Endodermal cell (in vitro differentiated cells): ENCODE measurements at regions not wholly inside any gene's neighbourhood (a gene's known extent, or its start where the extent isn't known, plus 50 kb on each side); places are given as distances from the start of the nearest gene placed in this dataset.

Source experiments
- DNase-seq: peaks from one replicate; pipeline ENCODE4 v3.0.0-alpha.2; 2017
- H3K27ac ChIP-seq: 2 replicates; pipeline ENCODE4 v1.5.1; 2013; ENCODE audit warnings: mild to moderate bottlenecking, low read depth, low read length, moderate library complexity
- H3K27me3 ChIP-seq: 2 replicates; pipeline ENCODE4 v1.6.1; 2013; ENCODE audit warnings: mild to moderate bottlenecking, low read length, moderate library complexity; ENCODE audit not compliant: insufficient read depth, control insufficient read depth, poor library complexity, severe bottlenecking
- H3K36me3 ChIP-seq: 2 replicates; pipeline ENCODE4 v1.7.0; 2013; ENCODE audit warnings: mild to moderate bottlenecking, low read length, moderate library complexity; ENCODE audit not compliant: control insufficient read depth, insufficient read depth
- H3K4me1 ChIP-seq: one replicate; pipeline ENCODE4 v1.7.0; 2013; ENCODE audit warnings: low read length; ENCODE audit not compliant: control insufficient read depth, insufficient read depth
- H3K4me3 ChIP-seq: 2 replicates; pipeline ENCODE4 v1.5.1; 2013; ENCODE audit warnings: mild to moderate bottlenecking, low read length, moderate library complexity
- H3K9ac ChIP-seq: 2 replicates; pipeline ENCODE4 v1.6.1; 2013; ENCODE audit warnings: mild to moderate bottlenecking, low read length, moderate library complexity; ENCODE audit not compliant: poor library complexity, severe bottlenecking; ENCODE audit errors: extremely low read depth
- H3K9me3 ChIP-seq: 2 replicates; pipeline ENCODE4 v1.6.1; 2013; ENCODE audit warnings: mild to moderate bottlenecking, low read length, moderate library complexity; ENCODE audit not compliant: control insufficient read depth
- H3K27ac Mint-ChIP-seq: 2 replicates; pipeline ENCODE4 v1.8.0; 2020; ENCODE audit warnings: mixed read lengths
- H3K27me3 Mint-ChIP-seq: 2 replicates; pipeline ENCODE4 v1.8.0; 2021; ENCODE audit warnings: mild to moderate bottlenecking, mixed read lengths; ENCODE audit not compliant: insufficient read depth
- H3K36me3 Mint-ChIP-seq: 2 replicates; pipeline ENCODE4 v1.8.0; 2020; ENCODE audit warnings: low read depth, mixed read lengths
- H3K4me1 Mint-ChIP-seq: 2 replicates; pipeline ENCODE4 v1.8.0; 2020; ENCODE audit warnings: mixed read lengths
- H3K4me3 Mint-ChIP-seq: 2 replicates; pipeline ENCODE4 v1.8.0; 2020; ENCODE audit warnings: mild to moderate bottlenecking, moderate library complexity, mixed read lengths
- H3K9me3 Mint-ChIP-seq: 2 replicates; pipeline ENCODE4 v1.8.0; 2020; ENCODE audit warnings: mild to moderate bottlenecking, mixed read lengths
- WGBS, 2 experiments: methylation state at CpG; one replicate each; pipeline versions ENCODE4 v1.1.5 to v1.1.7; 2013; ENCODE audit warnings: missing lambda C conversion rate in 2 of 2, mixed read lengths in 1 of 2; ENCODE audit not compliant: insufficient coverage in 1 of 2, insufficient read length in 1 of 2; 5-methylcytosine and 5-hydroxymethylcytosine counted together
- TF ChIP-seq, protein P1 (sequence below): fragments of 200-600 bp; sonication (generic); conservative IDR thresholded peaks from 2 replicates; pipeline ENCODE4 v1.5.0; 2021; ENCODE audit warnings: antibody characterized with exemption, mild to moderate bottlenecking

DNA sequence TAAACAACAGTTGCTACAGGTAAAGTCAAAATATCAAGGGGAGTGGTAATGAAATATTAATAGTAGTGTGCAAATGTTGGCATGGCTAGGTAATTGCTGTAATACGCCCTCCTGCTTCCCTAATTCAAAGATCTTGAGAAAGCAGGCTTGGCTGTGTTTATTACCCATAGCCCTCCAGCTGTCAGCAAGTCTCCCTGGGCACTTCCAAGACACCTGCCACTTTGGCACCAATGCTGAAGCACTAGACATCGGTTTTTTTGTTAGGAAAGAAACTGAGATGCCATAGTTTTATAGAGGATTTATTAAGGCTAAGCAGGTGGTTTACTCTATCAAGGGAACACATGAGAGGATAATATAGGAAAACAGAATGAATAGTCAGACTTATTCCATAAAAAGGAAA is 64.4 kb downstream of the P2RY1 start:
- no peaks in the 10 kb centered on the region for H3K27me3 ChIP-seq
- H3K9me3 ChIP-seq: no peaks in the 10 kb centered on the region
- Mint-ChIP-seq H3K4me3 (no peak overlapping the region), H3K27ac (no peak overlapping the region), H3K36me3 (no peaks in the 10 kb centered on the region), H3K9me3 (no peaks in the 10 kb centered on the region), H3K4me1 (no peaks in the 10 kb centered on the region), H3K27me3 (no peaks in the 10 kb centered on the region)
- DNase-seq: no peak
- no peak overlapping the region for H3K9ac ChIP-seq
- H3K36me3 ChIP-seq: no peaks in the 10 kb centered on the region
- WGBS, 2 experiments: 87 to 100% methylated on average over 2 of the region's 2 CpGs
- H3K27ac ChIP-seq: no peak overlapping the region
- H3K4me1 ChIP-seq: no peaks in the 10 kb centered on the region
- H3K4me3 ChIP-seq: no peak overlapping the region
- TF ChIP-seq, protein P1, sequence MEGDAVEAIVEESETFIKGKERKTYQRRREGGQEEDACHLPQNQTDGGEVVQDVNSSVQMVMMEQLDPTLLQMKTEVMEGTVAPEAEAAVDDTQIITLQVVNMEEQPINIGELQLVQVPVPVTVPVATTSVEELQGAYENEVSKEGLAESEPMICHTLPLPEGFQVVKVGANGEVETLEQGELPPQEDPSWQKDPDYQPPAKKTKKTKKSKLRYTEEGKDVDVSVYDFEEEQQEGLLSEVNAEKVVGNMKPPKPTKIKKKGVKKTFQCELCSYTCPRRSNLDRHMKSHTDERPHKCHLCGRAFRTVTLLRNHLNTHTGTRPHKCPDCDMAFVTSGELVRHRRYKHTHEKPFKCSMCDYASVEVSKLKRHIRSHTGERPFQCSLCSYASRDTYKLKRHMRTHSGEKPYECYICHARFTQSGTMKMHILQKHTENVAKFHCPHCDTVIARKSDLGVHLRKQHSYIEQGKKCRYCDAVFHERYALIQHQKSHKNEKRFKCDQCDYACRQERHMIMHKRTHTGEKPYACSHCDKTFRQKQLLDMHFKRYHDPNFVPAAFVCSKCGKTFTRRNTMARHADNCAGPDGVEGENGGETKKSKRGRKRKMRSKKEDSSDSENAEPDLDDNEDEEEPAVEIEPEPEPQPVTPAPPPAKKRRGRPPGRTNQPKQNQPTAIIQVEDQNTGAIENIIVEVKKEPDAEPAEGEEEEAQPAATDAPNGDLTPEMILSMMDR: no peak

DNA sequence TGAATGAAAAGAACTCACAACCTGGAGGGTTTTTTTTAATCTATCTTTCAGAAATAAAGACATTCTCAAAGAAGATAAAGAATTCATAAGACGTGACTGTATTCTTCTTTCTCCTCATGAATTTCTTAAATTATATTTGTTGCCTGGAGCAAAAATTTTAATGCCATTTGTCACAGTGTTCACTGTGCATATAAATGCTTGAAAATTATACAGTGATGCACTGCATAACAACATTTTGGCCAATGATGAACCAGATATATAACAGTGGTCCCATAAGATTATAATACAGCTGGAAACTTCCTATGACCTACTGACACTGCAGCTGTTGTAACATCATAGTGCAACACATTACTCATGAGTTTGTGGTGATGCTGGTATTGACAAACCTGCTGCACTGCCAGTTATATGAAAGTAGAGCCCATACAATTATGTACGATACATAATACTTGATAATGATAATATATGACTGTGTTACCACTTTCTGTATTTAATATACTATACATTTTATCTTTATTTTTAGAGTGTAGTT is 67.3 kb downstream of the P2RY1 start:
- H3K9me3 Mint-ChIP-seq: no peaks in the 10 kb centered on the region
- TF ChIP-seq, protein P1: no peak
- no peak overlapping the region for H3K4me3 Mint-ChIP-seq
- Histone ChIP-seq H3K36me3 (no peaks in the 10 kb centered on the region), H3K9ac (no peak overlapping the region), H3K27me3 (no peaks in the 10 kb centered on the region), H3K27ac (no peak overlapping the region), H3K4me1 (no peaks in the 10 kb centered on the region), H3K4me3 (no peak overlapping the region), H3K9me3 (no peaks in the 10 kb centered on the region)
- no peaks in the 10 kb centered on the region for H3K36me3 Mint-ChIP-seq
- 88% methylated on average over 1 of the region's 2 CpGs; no CpG with 5 or more reads in 1 of the 2 experiments for WGBS, 2 experiments
- no peak overlapping the region for H3K27ac Mint-ChIP-seq
- H3K27me3 Mint-ChIP-seq: no peaks in the 10 kb centered on the region
- no peak for DNase-seq
- no peaks in the 10 kb centered on the region for H3K4me1 Mint-ChIP-seq

DNA sequence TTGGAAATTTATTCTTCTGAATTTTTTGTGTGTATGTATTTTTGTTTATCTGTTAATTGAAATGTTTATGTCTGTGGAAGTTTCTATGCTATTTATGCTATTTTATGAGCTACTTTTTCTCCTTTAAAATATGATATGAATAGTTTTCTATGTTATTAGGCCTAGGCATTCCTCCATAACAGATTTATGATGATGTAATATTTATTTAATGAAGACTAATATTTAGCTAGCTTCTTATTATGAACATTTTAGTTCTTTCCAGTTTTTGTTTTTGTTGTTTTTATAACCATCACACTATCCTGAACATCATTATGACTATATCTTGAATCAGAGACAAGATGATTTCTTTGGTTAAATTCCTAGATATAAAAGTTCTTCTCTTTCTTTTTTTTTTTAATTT is 70.7 kb downstream of the P2RY1 start:
- Mint-ChIP-seq H3K27me3 (no peaks in the 10 kb centered on the region), H3K4me3 (no peak overlapping the region), H3K9me3 (no peaks in the 10 kb centered on the region), H3K4me1 (no peaks in the 10 kb centered on the region), H3K36me3 (no peaks in the 10 kb centered on the region), H3K27ac (no peak overlapping the region)
- no peaks in the 10 kb centered on the region for H3K27me3 ChIP-seq
- H3K27ac ChIP-seq: no peak overlapping the region
- TF ChIP-seq, protein P1: no peak
- no peak overlapping the region for H3K9ac ChIP-seq
- H3K4me3 ChIP-seq: no peak overlapping the region
- DNase-seq: no peak
- peaks cover 8% of the 10 kb centered on the region for H3K9me3 ChIP-seq
- no peaks in the 10 kb centered on the region for H3K4me1 ChIP-seq
- no peaks in the 10 kb centered on the region for H3K36me3 ChIP-seq
